Tibial nerve (tissue), 4 donors: ENCODE measurements at regions not wholly inside any gene's neighbourhood (a gene's known extent, or its start where the extent isn't known, plus 50 kb on each side); places are given as distances from the start of the nearest gene placed in this dataset.
"Not testable (repeated sequence)": the region's sequence is repeated elsewhere in the genome, so short reads cannot be mapped to it uniquely, and the experiment has no call there.

Source experiments
- DNase-seq, 2 donors: peaks; one replicate each; pipeline ENCODE4 v3.0.0-alpha.2; 2019; ENCODE audit warnings: low spot score in 2 of 2
- H3K27ac ChIP-seq, 4 donors: fragments of 200-600 bp; sonication (generic) in 3 of 4; one replicate each; pipeline ENCODE4 v1.5.1; 2017 to 2019; ENCODE audit warnings: mild to moderate bottlenecking in 1 of 4
- H3K27me3 ChIP-seq, 2 donors: fragments of 200-600 bp; sonication (generic) in 1 of 2; one replicate each; pipeline versions ENCODE4 v1.5.1 to v1.6.0; 2017 to 2019
- H3K36me3 ChIP-seq, 3 donors: fragments of 200-600 bp; sonication (generic); one replicate each; pipeline ENCODE4 v1.5.1; 2018 to 2019
- H3K4me1 ChIP-seq, 4 donors: fragments of 200-600 bp; sonication (generic) in 3 of 4; one replicate each; pipeline ENCODE4 v1.5.1; 2017 to 2019
- H3K4me3 ChIP-seq, 4 donors: fragments of 200-600 bp; sonication (generic) in 3 of 4; one replicate each; pipeline ENCODE4 v1.5.1; 2017 to 2019; ENCODE audit warnings: mild to moderate bottlenecking in 1 of 4, moderate library complexity in 1 of 4
- H3K9me3 ChIP-seq, 4 donors: fragments of 200-600 bp; sonication (generic) in 3 of 4; one replicate each; pipeline ENCODE4 v1.5.1; 2017 to 2019
- CTCF ChIP-seq, 5 experiments: fragments of 200-600 bp in 3 of 5; fragments of 450-650 bp in 2 of 5; sonication (generic) in 3 of 5; IDR thresholded peaks; one replicate each; pipeline ENCODE4 v1.5.1; 2016 to 2019; ENCODE audit warnings: antibody characterized with exemption in 5 of 5, mild to moderate bottlenecking in 3 of 5, moderate library complexity in 2 of 5
- EP300 ChIP-seq, 2 donors: sonication (generic); formaldehyde crosslinking; IDR thresholded peaks; one replicate each; pipeline ENCODE4 v1.6.1; 2017; ENCODE audit warnings: antibody characterized with exemption in 2 of 2, mild to moderate bottlenecking in 1 of 2
- POLR2A ChIP-seq, 2 donors: fragments of 450-650 bp; IDR thresholded peaks; one replicate each; pipeline ENCODE4 v1.6.1; 2017; ENCODE audit warnings: antibody characterized with exemption in 2 of 2, mild to moderate bottlenecking in 2 of 2, moderate library complexity in 2 of 2
- WGBS, 2 donors: methylation state at CpG; one replicate each; pipeline ENCODE4 v1.1.5; 2018; 5-methylcytosine and 5-hydroxymethylcytosine counted together

DNA sequence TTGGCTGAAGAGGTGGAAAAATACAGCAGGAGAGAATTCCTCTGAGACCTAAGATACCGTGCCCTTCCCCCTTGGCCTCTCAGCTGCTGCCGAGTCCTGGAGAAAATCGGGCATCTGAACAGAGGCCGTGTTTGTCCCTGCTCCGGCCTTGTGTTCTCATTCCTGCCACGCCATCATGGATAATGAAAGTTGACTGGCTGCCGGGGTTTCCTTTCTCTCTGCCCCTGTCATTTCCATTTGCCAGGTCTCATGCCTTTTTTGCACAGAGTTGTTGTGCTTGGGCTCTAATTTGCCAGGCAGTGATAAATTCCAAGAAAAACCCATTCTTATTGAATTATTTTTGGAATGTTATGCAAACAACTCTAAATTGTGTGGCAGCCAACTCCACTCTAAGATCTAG is 496.9 kb upstream of the TNP1 start:
- H3K36me3 ChIP-seq = no peaks in the 10 kb centered on the region
- H3K27me3 ChIP-seq = no peaks in the 10 kb centered on the region
- no peaks in the 10 kb centered on the region for H3K9me3 ChIP-seq
- TF ChIP-seq CTCF (IDR thresholded peaks at IDR 0.05) = no peak
- TF ChIP-seq EP300 (IDR thresholded peaks at IDR 0.05) = peak in 1 of 2 donors; percentile 44
- no peak for TF ChIP-seq POLR2A (IDR thresholded peaks at IDR 0.05)
- WGBS, 2 donors = 21 to 23% methylated on average over 7 of the region's 7 CpGs
- no peak overlapping the region for H3K4me3 ChIP-seq
- peak overlapping the region in 3 of 4 donors; percentile 46 to 75 (median 70) for H3K27ac ChIP-seq
- H3K4me1 ChIP-seq = peaks cover 0 to 50% (median 12%) of the 10 kb centered on the region in 4 donors
- peak; percentile 33 to 35 for DNase-seq

DNA sequence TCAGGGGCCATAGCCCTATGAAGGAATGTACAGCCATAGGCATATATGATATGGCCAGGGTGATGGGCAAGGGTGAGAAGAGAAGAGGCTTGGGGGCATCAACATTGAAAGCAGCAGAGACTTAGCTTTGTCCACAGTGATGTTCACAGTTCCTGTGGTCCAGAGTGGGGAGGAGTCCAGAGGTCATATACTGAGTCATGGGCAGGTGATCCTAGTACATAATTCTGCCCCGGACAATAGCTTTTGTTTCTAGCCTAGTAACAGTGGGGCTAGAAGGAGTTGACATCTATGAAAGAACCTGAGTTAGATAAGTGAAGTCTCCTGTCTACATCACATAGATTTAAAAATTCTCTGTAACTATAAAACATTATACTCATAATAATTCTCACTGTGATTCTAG is 496.3 kb upstream of the TNP1 start:
- DNase-seq = no peak
- Histone ChIP-seq H3K36me3 (no peaks in the 10 kb centered on the region), H3K27ac (peak overlapping the region in 3 of 4 donors; percentile 46 to 75 (median 70)), H3K27me3 (no peaks in the 10 kb centered on the region), H3K4me3 (no peak overlapping the region), H3K9me3 (no peaks in the 10 kb centered on the region), H3K4me1 (peaks cover 0 to 44% (median 10%) of the 10 kb centered on the region in 4 donors)
- WGBS, 2 donors = 80 to 95% methylated on average over 1 of the region's 1 CpG
- TF ChIP-seq EP300 (IDR thresholded peaks at IDR 0.05) (no peak), POLR2A (IDR thresholded peaks at IDR 0.05) (no peak), CTCF (IDR thresholded peaks at IDR 0.05) (no peak)

- DNase-seq = no peak
Measured at GRCh38 chr2:217353591-217353990, 493.7 kb upstream of the TNP1 start.

DNA sequence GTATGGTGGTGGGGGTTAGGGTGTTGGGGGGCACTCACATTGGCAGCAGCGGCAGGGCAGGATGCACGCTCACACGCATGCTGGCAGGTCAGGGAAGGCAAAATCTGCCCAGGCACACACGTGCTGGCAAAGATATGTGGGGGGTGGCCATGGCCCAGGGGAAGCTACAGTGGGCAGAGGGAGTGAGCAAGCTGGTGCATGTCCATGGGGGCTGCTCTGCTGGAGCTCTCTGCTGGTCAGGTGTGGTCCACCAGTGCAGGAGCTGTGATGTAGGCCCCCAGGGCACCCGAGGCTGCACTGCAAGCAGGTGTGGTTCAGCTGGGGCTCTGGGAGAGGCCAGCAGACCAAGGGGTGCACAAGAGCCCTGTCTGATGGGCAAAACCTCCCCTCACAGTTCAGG is 491.5 kb upstream of the TNP1 start:
- 73 to 89% methylated on average over 4 to 5 of the region's 5 CpGs for WGBS, 2 donors
- no peak for DNase-seq
- peaks cover 0 to 9% (median 2%) of the 10 kb centered on the region in 4 donors for H3K4me1 ChIP-seq
- TF ChIP-seq POLR2A (IDR thresholded peaks at IDR 0.05) = no peak
- no peak for TF ChIP-seq EP300 (IDR thresholded peaks at IDR 0.05)
- no peak for TF ChIP-seq CTCF (IDR thresholded peaks at IDR 0.05)
- H3K9me3 ChIP-seq = peaks cover 0 to 5% (median 0%) of the 10 kb centered on the region in 4 donors
- no peaks in the 10 kb centered on the region for H3K36me3 ChIP-seq
- no peak overlapping the region for H3K4me3 ChIP-seq
- no peak overlapping the region for H3K27ac ChIP-seq
- no peaks in the 10 kb centered on the region for H3K27me3 ChIP-seq

More at GRCh38 chr2:217353591-217353990, 493.7 kb upstream of the TNP1 start:
- no peak overlapping the region for H3K27ac ChIP-seq
- H3K27me3 ChIP-seq = no peaks in the 10 kb centered on the region
- no peaks in the 10 kb centered on the region for H3K9me3 ChIP-seq
- peaks cover 0 to 27% (median 4%) of the 10 kb centered on the region in 4 donors for H3K4me1 ChIP-seq
- WGBS, 2 donors = 86 to 91% methylated on average over 4 of the region's 4 CpGs
- no peaks in the 10 kb centered on the region for H3K36me3 ChIP-seq
- no peak overlapping the region for H3K4me3 ChIP-seq
- TF ChIP-seq CTCF (IDR thresholded peaks at IDR 0.05) = no peak
- TF ChIP-seq EP300 (IDR thresholded peaks at IDR 0.05) = no peak
- no peak for TF ChIP-seq POLR2A (IDR thresholded peaks at IDR 0.05)

DNA sequence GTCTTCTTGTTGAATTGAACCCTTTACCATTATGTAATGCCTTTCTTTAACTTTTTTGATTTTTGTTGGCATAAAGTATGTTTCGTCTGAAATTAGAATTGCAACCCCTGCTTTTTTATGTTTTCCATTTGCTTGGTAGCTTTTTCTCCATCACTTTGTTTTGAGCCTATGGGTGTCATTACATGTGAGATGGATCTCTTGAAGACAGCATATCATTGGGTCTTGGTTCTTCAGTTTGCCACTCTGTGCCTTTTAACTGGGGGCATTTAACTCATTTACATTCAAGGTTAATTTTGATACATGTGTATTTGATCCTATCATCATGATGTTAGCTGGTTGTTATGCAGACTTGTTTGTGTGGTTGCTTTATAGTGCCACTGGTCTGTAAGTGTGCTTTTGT is 489.4 kb upstream of the TNP1 start:
- DNase-seq = no peak
- peaks cover 0 to 5% (median 0%) of the 10 kb centered on the region in 4 donors for H3K9me3 ChIP-seq
- 35 to 51% methylated on average over 1 of the region's 1 CpG for WGBS, 2 donors

DNA sequence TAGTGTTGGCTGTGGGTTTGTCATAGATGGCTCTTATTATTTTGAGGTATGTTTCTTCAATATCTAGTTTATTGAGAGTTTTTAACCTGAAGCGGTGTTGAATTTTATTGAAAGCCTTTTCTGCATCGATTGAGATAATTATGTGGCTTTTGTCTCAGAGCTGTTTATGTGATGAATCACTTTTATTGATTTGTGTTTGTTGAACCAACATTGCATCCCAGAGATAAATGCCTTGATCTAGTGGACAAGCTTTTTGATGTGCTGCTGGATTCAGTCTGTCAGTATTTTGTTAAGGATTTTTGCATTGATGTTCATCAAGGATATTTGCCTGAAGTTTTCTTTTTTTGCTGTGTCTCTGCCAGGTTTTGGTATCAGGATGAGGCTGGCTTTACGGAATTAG is 487.8 kb upstream of the TNP1 start:
- 26% methylated on average over 3 of the region's 3 CpGs for WGBS, 2 donors
- not testable (repeated sequence) for DNase-seq, H3K4me3 ChIP-seq, H3K36me3 ChIP-seq, H3K27me3 ChIP-seq, H3K4me1 ChIP-seq, H3K27ac ChIP-seq, H3K9me3 ChIP-seq

More for the DNA sequence above, 489.4 kb upstream of the TNP1 start:
- Histone ChIP-seq H3K27ac (no peak overlapping the region), H3K36me3 (no peaks in the 10 kb centered on the region), H3K4me1 (no peaks in the 10 kb centered on the region), H3K27me3 (no peaks in the 10 kb centered on the region), H3K4me3 (no peak overlapping the region)
- TF ChIP-seq EP300 (IDR thresholded peaks at IDR 0.05) = no peak
- no peak for TF ChIP-seq CTCF (IDR thresholded peaks at IDR 0.05)
- no peak for TF ChIP-seq POLR2A (IDR thresholded peaks at IDR 0.05)

DNA sequence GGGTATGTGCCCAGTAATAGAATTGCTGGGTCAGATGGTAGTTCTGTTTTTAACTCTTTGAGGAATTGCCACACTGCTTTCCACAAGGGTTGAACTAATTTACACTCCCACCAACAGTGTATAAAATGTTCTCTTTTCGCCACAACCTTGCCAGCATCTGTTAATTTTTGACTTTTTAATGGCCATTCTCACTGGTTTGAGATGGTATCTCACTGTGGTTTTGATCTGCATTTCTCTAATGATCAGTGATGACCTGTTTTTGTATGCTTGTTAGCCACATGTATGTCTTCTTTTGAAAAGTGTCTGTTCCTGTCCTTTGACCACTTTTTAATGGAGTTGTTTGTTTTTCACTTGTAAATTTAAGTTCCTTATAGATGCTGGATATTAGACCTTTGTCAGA is 486.2 kb upstream of the TNP1 start:
- DNase-seq, H3K4me3 ChIP-seq, H3K36me3 ChIP-seq, H3K27me3 ChIP-seq, H3K27ac ChIP-seq, H3K9me3 ChIP-seq, H3K4me1 ChIP-seq: not testable (repeated sequence)
- WGBS, 2 donors = 86 to 100% methylated on average over 1 of the region's 1 CpG
